Endodermal cell (in vitro differentiated cells): ENCODE measurements at regions not wholly inside any gene's neighbourhood (a gene's known extent, or its start where the extent isn't known, plus 50 kb on each side); places are given as distances from the start of the nearest gene placed in this dataset.
A peak's percentile ranks its signal among the peaks of the same experiment; 100 is the strongest.

Source experiments
- DNase-seq: peaks from one replicate; pipeline ENCODE4 v3.0.0-alpha.2; 2017
- H3K27ac ChIP-seq: 2 replicates; pipeline ENCODE4 v1.5.1; 2013; ENCODE audit warnings: mild to moderate bottlenecking, low read depth, low read length, moderate library complexity
- H3K27me3 ChIP-seq: 2 replicates; pipeline ENCODE4 v1.6.1; 2013; ENCODE audit warnings: mild to moderate bottlenecking, low read length, moderate library complexity; ENCODE audit not compliant: insufficient read depth, control insufficient read depth, poor library complexity, severe bottlenecking
- H3K36me3 ChIP-seq: 2 replicates; pipeline ENCODE4 v1.7.0; 2013; ENCODE audit warnings: mild to moderate bottlenecking, low read length, moderate library complexity; ENCODE audit not compliant: control insufficient read depth, insufficient read depth
- H3K4me1 ChIP-seq: one replicate; pipeline ENCODE4 v1.7.0; 2013; ENCODE audit warnings: low read length; ENCODE audit not compliant: control insufficient read depth, insufficient read depth
- H3K4me3 ChIP-seq: 2 replicates; pipeline ENCODE4 v1.5.1; 2013; ENCODE audit warnings: mild to moderate bottlenecking, low read length, moderate library complexity
- H3K9ac ChIP-seq: 2 replicates; pipeline ENCODE4 v1.6.1; 2013; ENCODE audit warnings: mild to moderate bottlenecking, low read length, moderate library complexity; ENCODE audit not compliant: poor library complexity, severe bottlenecking; ENCODE audit errors: extremely low read depth
- H3K9me3 ChIP-seq: 2 replicates; pipeline ENCODE4 v1.6.1; 2013; ENCODE audit warnings: mild to moderate bottlenecking, low read length, moderate library complexity; ENCODE audit not compliant: control insufficient read depth
- H3K27ac Mint-ChIP-seq: 2 replicates; pipeline ENCODE4 v1.8.0; 2020; ENCODE audit warnings: mixed read lengths
- H3K27me3 Mint-ChIP-seq: 2 replicates; pipeline ENCODE4 v1.8.0; 2021; ENCODE audit warnings: mild to moderate bottlenecking, mixed read lengths; ENCODE audit not compliant: insufficient read depth
- H3K36me3 Mint-ChIP-seq: 2 replicates; pipeline ENCODE4 v1.8.0; 2020; ENCODE audit warnings: low read depth, mixed read lengths
- H3K4me1 Mint-ChIP-seq: 2 replicates; pipeline ENCODE4 v1.8.0; 2020; ENCODE audit warnings: mixed read lengths
- H3K4me3 Mint-ChIP-seq: 2 replicates; pipeline ENCODE4 v1.8.0; 2020; ENCODE audit warnings: mild to moderate bottlenecking, moderate library complexity, mixed read lengths
- H3K9me3 Mint-ChIP-seq: 2 replicates; pipeline ENCODE4 v1.8.0; 2020; ENCODE audit warnings: mild to moderate bottlenecking, mixed read lengths
- CTCF ChIP-seq: fragments of 200-600 bp; sonication (generic); conservative IDR thresholded peaks from 2 replicates; pipeline ENCODE4 v1.5.0; 2021; ENCODE audit warnings: antibody characterized with exemption, mild to moderate bottlenecking
- WGBS, 2 experiments: methylation state at CpG; one replicate each; pipeline versions ENCODE4 v1.1.5 to v1.1.7; 2013; ENCODE audit warnings: missing lambda C conversion rate in 2 of 2, mixed read lengths in 1 of 2; ENCODE audit not compliant: insufficient coverage in 1 of 2, insufficient read length in 1 of 2; 5-methylcytosine and 5-hydroxymethylcytosine counted together

GRCh38 chr10:60708666-60709065 lies 69.6 kb upstream of the CDK1 start:
- no peak overlapping the region for H3K9ac ChIP-seq
- Mint-ChIP-seq H3K36me3 (peaks cover 14% of the 10 kb centered on the region), H3K9me3 (peaks cover 27% of the 10 kb centered on the region), H3K4me1 (peaks cover 8% of the 10 kb centered on the region), H3K27ac (no peak overlapping the region), H3K27me3 (no peaks in the 10 kb centered on the region), H3K4me3 (no peak overlapping the region)
- no peak overlapping the region for H3K4me3 ChIP-seq
- H3K36me3 ChIP-seq, result no peaks in the 10 kb centered on the region
- no peak overlapping the region for H3K27ac ChIP-seq
- H3K9me3 ChIP-seq, result peaks cover 25% of the 10 kb centered on the region
- no peaks in the 10 kb centered on the region for H3K27me3 ChIP-seq
- DNase-seq, result no peak
- H3K4me1 ChIP-seq, result no peaks in the 10 kb centered on the region
- TF ChIP-seq CTCF, result no peak
- 0% methylated on average over 1 of the region's 1 CpG for WGBS, 2 experiments

- no peak for TF ChIP-seq CTCF
- H3K36me3 Mint-ChIP-seq, result peaks cover 17% of the 10 kb centered on the region
- Histone ChIP-seq H3K9ac (no peak overlapping the region), H3K36me3 (no peaks in the 10 kb centered on the region), H3K4me1 (no peaks in the 10 kb centered on the region), H3K27me3 (no peaks in the 10 kb centered on the region), H3K27ac (no peak overlapping the region), H3K9me3 (peaks cover 25% of the 10 kb centered on the region), H3K4me3 (no peak overlapping the region)
- H3K4me1 Mint-ChIP-seq, result peaks cover 5% of the 10 kb centered on the region
- WGBS, 2 experiments, result 88 to 100% methylated on average over 3 to 4 of the region's 4 CpGs
- peaks cover 27% of the 10 kb centered on the region for H3K9me3 Mint-ChIP-seq
- H3K27me3 Mint-ChIP-seq, result no peaks in the 10 kb centered on the region
- no peak overlapping the region for H3K4me3 Mint-ChIP-seq
- DNase-seq, result peak; percentile 44
- H3K27ac Mint-ChIP-seq, result no peak overlapping the region
Observed at GRCh38 chr10:60707841-60708240, 70.4 kb upstream of the CDK1 start.

- H3K4me3 ChIP-seq, result no peak overlapping the region
- no peaks in the 10 kb centered on the region for H3K27me3 ChIP-seq
- no peak for TF ChIP-seq CTCF
- WGBS, 2 experiments, result 96% methylated on average over 1 of the region's 1 CpG; no CpG with 5 or more reads in 1 of the 2 experiments
- H3K27me3 Mint-ChIP-seq, result no peaks in the 10 kb centered on the region
- no peaks in the 10 kb centered on the region for H3K4me1 ChIP-seq
- peaks cover 25% of the 10 kb centered on the region for H3K9me3 Mint-ChIP-seq
- no peak for DNase-seq
- H3K36me3 Mint-ChIP-seq, result peaks cover 18% of the 10 kb centered on the region
- H3K9me3 ChIP-seq, result peaks cover 25% of the 10 kb centered on the region
- H3K27ac Mint-ChIP-seq, result no peak overlapping the region
- no peaks in the 10 kb centered on the region for H3K36me3 ChIP-seq
- no peak overlapping the region for H3K9ac ChIP-seq
- no peak overlapping the region for H3K4me3 Mint-ChIP-seq
- no peak overlapping the region for H3K27ac ChIP-seq
- peaks cover 4% of the 10 kb centered on the region for H3K4me1 Mint-ChIP-seq
Observed at GRCh38 chr10:60706146-60706545, 72.1 kb upstream of the CDK1 start.
